Kidney glomerular epithelial cell (primary cell): ENCODE measurements at regions not wholly inside any gene's neighbourhood (a gene's known extent, or its start where the extent isn't known, plus 50 kb on each side); places are given as distances from the start of the nearest gene placed in this dataset.
"Not testable (repeated sequence)": the region's sequence is repeated elsewhere in the genome, so short reads cannot be mapped to it uniquely, and the experiment has no call there.

Experiments
- DNase-seq: peaks from one replicate; lab custom pipeline; 2025; lab: John Stamatoyannopoulos, UW

DNA sequence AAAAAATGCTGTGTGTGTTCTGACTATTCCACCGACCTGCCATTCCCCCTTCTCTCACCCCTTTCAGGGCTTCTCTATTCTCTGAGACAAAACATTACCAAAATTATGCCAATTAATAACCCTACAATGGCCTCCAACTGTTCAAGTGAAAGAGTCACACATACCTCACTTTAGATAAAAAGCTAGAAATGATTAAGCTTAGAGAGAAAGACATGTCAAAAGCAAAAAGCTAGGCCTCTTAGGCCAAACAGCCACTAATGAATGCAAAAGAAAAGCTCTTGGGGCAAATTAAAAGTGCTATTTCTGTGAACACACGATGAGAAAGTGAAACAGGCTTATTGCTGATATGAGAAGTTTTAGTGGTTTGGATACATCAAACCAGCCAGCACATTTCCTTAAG lies 279.6 kb upstream of the GRAMD2B start:
- no peak for DNase-seq

DNA sequence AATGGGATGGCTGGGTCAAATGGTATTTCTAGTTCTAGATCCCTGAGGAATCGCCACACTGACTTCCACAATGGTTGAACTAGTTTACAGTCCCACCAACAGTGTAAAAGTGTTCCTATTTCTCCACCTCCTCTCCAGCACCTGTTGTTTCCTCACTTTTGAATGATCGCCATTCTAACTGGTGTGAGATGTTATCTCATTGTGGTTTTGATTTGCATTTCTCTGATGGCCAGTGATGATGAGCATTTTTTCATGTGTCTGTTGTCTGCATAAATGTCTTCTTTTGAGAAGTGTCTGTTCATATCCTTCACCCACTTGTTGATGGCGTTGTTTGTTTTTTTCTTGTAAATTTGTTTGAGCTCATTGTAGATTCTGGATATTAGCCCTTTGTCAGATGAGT lies 272.9 kb upstream of the GRAMD2B start:
- DNase-seq = not testable (repeated sequence)

DNA sequence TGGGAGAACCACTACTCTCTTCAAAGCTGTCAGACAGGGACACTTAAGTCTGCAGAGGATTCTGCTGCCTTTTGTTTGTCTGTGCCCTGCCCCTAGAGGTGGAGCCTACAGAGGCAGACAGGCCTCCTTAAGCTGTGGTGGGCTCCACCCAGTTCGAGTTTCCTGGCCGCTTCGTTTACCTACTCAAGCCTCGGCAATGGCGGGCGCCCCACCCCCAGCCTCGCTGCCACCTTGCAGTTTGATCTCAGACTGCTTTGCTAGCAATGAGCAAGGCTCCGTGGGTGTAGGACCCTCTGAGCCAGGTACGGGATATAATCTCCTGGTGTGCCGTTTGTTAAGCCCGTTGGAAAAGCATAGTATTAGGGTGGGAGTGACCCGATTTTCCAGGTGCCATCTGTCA lies 267.9 kb upstream of the GRAMD2B start:
- not testable (repeated sequence) for DNase-seq

DNA sequence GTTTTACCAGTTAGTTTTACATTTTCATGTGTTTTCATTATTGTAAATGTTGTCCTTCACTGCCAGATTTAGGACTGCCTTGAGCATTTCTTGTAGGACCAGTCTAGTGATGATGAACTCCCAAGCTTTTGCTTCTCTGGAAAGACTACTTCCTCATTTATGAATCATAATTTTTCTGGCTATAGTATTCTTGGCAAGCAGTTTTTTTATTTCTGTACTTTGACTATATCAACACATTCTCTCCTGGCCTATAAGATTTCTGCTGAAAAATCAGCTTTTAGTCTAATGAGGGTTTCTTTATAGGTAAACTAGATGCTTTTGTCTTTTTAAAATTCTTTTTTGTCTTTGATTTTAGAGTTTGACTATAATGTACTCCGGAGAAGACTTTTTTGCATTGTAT lies 256.8 kb upstream of the GRAMD2B start:
- DNase-seq = no peak

GRCh38 chr5:126168785-126169184 lies 254.4 kb upstream of the GRAMD2B start:
- DNase-seq = no peak

- no peak for DNase-seq
These were observed 251.3 kb upstream of the GRAMD2B start for GRCh38 chr5:126171916-126172315.

DNA sequence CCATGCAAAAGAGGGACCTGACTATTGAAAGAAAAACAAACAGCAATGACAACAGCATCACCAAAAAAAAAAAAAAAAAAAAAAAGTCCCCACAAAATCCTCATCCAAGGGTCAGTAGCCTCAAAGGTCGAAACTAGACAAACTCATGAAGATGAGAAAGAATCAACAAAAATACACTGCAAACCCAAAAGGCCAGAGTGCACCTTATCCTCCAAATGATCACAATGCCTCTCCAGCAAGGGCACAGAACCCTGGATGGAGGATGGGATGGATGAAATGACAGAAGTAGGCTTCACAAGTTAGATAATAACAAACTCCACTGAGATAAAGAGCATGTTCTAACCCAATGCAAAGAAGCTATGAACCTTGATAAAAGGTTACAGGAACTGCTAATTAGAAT lies 250.4 kb upstream of the GRAMD2B start:
- no peak for DNase-seq

DNA sequence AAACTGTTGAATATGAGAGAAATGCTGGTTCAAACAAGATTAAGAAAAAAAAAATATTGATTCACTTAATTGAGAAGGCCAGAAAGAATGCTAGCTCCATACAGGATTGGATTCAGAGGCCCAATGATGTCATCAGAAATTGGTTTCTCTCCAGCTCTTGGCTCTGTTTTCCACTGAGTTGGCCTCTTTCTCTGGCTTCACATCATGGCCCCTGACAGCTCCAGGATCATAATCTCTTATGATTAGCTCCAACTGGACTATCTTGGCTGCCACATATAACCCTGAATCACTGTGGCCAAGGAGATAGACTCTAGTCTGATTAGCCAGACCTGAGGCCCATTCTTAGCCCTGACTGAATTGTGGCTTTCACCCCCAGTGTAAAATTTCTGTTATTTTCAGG lies 244.7 kb upstream of the GRAMD2B start:
- DNase-seq = no peak

GRCh38 chr5:126182971-126183695 lies 240.1 kb upstream of the GRAMD2B start:
- DNase-seq = no peak

DNA sequence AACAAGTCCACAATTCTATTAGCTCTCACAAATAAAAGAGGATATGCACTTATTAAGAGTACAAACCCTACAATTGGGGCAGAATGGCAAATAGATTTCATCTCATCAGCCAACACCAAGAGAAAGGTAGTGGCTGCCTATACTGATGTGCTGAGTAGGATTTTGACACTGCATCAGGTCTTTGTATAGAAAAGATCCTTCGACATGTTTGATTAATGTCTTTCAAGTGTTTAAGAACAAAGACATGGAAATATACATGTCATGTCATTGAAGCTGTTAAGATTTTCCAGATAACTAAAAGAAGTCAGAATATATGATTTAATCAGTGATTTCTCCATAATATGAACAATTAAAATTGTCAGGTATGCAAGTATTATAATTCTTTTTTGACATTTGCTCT lies 238.7 kb upstream of the GRAMD2B start:
- no peak for DNase-seq

- DNase-seq = no peak
These were observed 237.0 kb upstream of the GRAMD2B start for GRCh38 chr5:126186210-126186609.

DNA sequence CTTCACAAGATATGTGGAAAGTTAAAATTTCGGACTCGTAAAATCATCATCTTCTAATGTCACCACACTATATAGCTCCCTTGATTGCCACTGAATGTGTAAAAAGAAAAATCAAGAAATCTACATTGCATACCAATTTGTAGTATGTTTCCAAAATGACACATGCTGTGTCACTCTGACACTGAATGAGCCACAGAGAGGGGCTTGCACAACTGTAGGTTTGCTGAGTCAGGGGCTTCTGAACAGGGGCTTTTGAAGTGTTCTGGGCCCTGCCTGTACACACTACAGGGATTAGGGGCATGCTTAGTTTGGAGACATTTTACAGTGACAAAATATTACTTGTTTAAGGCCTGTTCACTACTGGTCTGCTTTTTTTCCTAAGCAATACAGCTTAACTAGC lies 234.4 kb upstream of the GRAMD2B start:
- DNase-seq = no peak

- DNase-seq = no peak
These were observed 234.0 kb upstream of the GRAMD2B start for GRCh38 chr5:126189231-126189630.

GRCh38 chr5:126189862-126190261 lies 233.3 kb upstream of the GRAMD2B start:
- no peak for DNase-seq

- DNase-seq = no peak
These were observed 231.0 kb upstream of the GRAMD2B start for GRCh38 chr5:126192226-126192625.

DNA sequence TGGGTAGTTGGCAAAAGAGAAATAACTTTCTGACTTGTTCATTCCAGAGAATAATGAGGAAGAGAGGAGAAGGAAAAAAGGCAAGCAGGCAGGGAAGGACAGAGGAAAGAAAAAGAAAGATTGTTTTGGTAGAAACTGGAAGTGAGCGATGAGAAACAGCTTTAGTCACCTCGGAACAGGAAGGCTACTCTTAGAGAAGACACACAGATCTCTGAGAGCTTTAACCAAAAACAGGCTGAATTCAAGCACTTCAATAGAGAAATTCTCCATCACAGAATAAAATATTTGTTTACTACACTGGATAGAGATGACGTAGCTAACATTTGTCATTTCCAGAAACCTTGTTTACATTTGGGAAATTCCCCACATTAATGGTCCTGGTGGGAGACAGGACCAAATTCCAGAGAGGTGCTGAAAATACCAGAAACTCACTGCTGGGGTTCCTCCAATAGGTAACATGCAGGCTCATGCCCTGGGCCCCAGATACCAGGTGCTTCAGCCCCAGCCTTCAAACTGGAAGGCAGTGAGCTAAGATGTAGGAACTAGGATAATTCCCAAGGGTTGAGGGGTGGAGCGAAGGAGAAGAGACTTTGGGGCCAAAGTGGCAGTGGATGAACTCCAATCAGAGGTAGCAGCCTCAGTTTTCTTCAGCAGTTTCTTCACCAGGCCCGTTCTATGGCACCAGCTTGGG lies 227.7 kb upstream of the GRAMD2B start:
- DNase-seq = peak; percentile 3

DNA sequence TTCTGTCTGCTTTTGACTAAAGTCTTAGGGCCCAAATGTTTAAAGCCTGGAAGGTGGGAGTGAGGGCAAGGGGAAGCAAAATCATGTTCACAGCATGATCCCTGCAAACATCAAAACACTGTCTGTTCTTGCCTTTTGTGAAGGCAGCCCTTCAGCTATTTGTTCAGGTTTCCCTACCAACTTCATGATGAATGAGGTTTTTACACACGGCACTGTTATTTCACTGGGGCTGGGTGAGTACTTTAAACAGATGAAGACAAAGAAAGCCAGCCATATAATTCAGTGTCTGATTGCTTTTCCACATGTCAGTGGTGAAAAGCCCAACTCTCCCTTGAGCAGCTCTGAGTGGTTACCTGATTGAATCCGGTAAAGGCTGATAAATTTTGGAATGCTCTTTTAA lies 224.7 kb upstream of the GRAMD2B start:
- no peak for DNase-seq

DNA sequence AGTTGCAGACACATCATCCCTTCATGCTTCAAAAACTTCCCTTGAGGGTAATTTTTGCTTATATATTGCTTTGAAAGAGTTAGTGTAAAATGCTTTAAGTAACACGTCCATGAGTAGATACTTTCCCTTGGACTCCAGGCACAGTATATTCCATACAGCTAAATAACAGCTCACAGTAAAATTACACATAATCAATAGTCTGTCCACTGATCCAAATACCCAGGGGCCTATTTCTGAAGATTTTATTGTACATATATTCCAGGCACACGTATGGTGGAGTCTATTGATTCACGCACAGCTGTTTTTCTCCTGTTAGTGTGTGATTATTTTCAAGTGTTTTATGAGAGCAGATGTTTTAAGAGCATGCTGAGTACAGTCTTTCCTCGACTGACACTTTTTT lies 223.7 kb upstream of the GRAMD2B start:
- DNase-seq = no peak

DNA sequence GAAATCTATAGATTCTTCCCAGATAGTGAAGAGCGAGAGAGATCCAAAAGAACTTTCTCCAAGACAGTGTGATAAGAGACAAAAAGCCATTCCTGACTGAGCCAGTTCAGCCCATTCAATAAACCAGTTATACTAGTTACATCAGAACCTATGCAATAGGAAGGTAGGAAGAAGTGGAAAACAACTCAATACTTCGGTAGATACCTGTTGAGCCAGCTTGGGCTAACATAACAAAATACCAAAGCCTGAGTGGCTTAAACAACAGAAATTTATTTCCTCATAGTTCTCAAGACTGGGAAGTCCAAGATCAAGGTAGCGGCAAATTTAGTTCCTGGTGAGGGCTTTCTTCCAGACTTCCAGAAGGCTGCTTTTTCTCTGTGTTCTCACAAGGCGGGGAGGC lies 214.5 kb upstream of the GRAMD2B start:
- no peak for DNase-seq

GRCh38 chr5:126210955-126211354 lies 212.3 kb upstream of the GRAMD2B start:
- DNase-seq = no peak

DNA sequence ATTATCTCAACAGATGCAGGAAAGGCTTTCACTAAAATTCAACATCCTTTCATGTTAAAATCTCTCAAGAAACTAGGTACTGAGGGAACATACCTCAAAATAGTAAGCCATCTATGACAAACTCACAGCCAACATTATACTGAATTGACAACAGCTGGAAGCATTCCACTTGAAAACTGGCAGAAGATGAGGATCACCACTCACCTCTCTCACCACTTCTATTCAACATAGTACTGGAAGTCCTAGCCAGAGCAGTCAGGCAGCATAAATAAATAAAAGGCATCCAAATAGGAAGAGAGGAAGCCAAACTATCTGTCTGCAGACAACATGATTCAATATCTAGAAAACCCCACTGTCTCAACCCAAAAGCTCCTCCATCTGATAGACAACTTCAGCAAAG lies 203.6 kb upstream of the GRAMD2B start:
- no peak for DNase-seq

DNA sequence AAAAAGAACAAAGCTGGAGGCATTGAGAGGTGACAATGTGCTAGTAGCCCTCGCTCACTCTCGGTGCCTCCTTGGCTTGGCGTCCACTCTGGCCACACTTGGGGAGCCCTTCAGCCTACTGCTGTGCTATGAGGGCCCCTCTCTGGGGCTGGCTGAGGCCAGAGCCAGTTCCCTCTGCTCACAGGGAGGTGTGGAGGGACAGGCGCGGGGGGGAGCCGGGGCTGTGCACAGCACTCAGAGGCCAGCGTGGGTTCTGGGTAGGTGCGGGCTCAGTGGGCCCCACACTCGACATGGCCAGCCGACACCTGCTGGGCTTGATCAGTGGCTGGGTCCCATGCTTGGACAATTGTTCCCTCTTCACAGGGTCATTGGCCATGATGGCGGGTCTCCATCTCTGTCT lies 202.5 kb upstream of the GRAMD2B start:
- DNase-seq = no peak

GRCh38 chr5:126228934-126229333 lies 194.3 kb upstream of the GRAMD2B start:
- no peak for DNase-seq

DNA sequence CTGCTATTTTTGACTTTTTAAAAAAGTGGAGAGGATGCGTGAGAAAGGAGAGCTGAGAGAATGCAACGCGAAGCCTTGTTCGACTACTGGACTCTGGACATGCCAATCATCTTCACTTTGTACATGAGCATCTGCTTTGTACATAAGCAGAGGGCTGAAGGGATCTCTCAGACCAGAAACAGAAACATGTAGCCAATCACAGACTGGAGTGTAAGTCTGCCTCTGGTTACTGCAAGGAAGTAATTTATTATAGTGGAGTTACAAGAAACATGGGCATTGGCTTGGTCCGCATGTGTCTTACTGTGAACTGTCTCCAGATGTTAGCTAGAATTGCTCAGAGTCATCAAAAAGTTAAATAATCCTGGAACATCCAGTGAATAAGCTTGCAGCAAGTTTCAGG lies 190.0 kb upstream of the GRAMD2B start:
- no peak for DNase-seq
